Duodenal mucosa (tissue), 2 donors: ENCODE measurements at regions not wholly inside any gene's neighbourhood (a gene's known extent, or its start where the extent isn't known, plus 50 kb on each side); places are given as distances from the start of the nearest gene placed in this dataset.

Experiments
- H3K27ac ChIP-seq: one replicate; pipeline ENCODE4 v1.7.0; 2013; ENCODE audit warnings: low read depth, low read length
- H3K27me3 ChIP-seq, 2 donors: one replicate each; pipeline ENCODE4 v1.7.0; 2013; ENCODE audit warnings: low read length in 2 of 2, control low read depth in 1 of 2; ENCODE audit not compliant: insufficient read depth in 2 of 2, control insufficient read depth in 1 of 2
- H3K36me3 ChIP-seq, 2 donors: one replicate each; pipeline ENCODE4 v1.7.0; 2013; ENCODE audit warnings: low read length in 2 of 2, control low read depth in 1 of 2; ENCODE audit not compliant: insufficient read depth in 2 of 2, control insufficient read depth in 1 of 2
- H3K4me1 ChIP-seq, 2 donors: one replicate each; pipeline ENCODE4 v1.7.0; 2013; ENCODE audit warnings: low read length in 2 of 2, control low read depth in 1 of 2; ENCODE audit not compliant: insufficient read depth in 2 of 2, control insufficient read depth in 1 of 2
- H3K4me3 ChIP-seq, 2 donors: one replicate each; pipeline ENCODE4 v1.7.0; 2013; ENCODE audit warnings: low read length in 2 of 2, low read depth in 1 of 2
- H3K9ac ChIP-seq, 2 donors: one replicate each; pipeline ENCODE4 v1.7.0; 2013; ENCODE audit warnings: low read length in 2 of 2, low read depth in 1 of 2
- H3K9me3 ChIP-seq, 2 donors: one replicate each; pipeline ENCODE4 v1.7.0; 2013; ENCODE audit warnings: low read length in 2 of 2, control low read depth in 1 of 2; ENCODE audit not compliant: control insufficient read depth in 1 of 2

DNA sequence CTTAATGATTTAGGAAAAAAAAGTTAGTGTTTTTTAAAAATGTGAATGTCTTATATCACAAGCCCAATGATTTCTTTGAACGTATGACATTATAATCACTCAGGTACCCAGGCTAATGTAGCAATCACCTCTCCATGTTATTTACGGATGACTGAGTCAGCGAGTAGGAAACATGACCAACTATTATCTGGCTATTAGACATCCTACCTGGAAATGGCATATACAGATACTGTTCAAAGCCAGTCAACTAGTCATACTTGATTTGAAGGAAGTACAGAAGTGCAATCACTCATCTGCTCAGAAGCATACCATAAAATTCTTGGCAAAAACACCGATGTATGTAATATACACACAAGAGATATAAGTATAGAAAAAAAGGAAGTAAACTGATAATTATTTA, 732.5 kb downstream of the ARAP2 start:
- Histone ChIP-seq H3K9ac (no peak overlapping the region), H3K9me3 (no peaks in the 10 kb centered on the region), H3K27me3 (no peaks in the 10 kb centered on the region), H3K4me1 (no peaks in the 10 kb centered on the region), H3K36me3 (no peaks in the 10 kb centered on the region), H3K27ac (no peak overlapping the region), H3K4me3 (no peak overlapping the region)

GRCh38 chr4:35516102-35516501, 728.2 kb downstream of the ARAP2 start:
- H3K27me3 ChIP-seq = no peaks in the 10 kb centered on the region
- H3K9me3 ChIP-seq = no peaks in the 10 kb centered on the region
- H3K9ac ChIP-seq = no peak overlapping the region
- H3K36me3 ChIP-seq = no peaks in the 10 kb centered on the region
- no peak overlapping the region for H3K27ac ChIP-seq
- no peaks in the 10 kb centered on the region for H3K4me1 ChIP-seq
- H3K4me3 ChIP-seq = no peak overlapping the region

DNA sequence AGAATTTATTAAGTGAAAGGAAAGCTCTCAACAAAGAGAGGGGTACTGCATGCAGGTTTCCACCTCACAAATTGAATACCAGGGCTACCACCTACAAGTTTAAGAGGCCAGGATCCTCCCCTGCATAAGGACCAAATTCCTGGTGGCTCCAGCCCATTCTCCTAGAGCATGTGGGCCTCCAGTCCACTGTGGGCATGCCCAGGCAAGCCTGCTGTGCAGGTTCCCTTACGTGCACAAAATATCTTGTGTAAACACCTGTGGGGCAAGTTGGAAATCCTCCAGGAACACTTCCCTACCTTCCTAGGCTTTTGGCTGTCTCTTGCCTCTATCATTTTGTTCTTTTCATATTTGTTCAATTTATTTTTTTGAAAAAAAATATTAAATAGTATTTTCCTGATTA, 724.3 kb downstream of the ARAP2 start:
- no peak overlapping the region for H3K9ac ChIP-seq
- no peak overlapping the region for H3K27ac ChIP-seq
- H3K4me1 ChIP-seq = no peaks in the 10 kb centered on the region
- H3K36me3 ChIP-seq = no peaks in the 10 kb centered on the region
- no peak overlapping the region for H3K4me3 ChIP-seq
- no peaks in the 10 kb centered on the region for H3K27me3 ChIP-seq
- H3K9me3 ChIP-seq = peaks cover 3 to 5% of the 10 kb centered on the region in 2 donors

- peaks cover 3 to 5% of the 10 kb centered on the region in 2 donors for H3K9me3 ChIP-seq
- no peak overlapping the region for H3K27ac ChIP-seq
Observed at GRCh38 chr4:35521682-35522081, 722.6 kb downstream of the ARAP2 start.

DNA sequence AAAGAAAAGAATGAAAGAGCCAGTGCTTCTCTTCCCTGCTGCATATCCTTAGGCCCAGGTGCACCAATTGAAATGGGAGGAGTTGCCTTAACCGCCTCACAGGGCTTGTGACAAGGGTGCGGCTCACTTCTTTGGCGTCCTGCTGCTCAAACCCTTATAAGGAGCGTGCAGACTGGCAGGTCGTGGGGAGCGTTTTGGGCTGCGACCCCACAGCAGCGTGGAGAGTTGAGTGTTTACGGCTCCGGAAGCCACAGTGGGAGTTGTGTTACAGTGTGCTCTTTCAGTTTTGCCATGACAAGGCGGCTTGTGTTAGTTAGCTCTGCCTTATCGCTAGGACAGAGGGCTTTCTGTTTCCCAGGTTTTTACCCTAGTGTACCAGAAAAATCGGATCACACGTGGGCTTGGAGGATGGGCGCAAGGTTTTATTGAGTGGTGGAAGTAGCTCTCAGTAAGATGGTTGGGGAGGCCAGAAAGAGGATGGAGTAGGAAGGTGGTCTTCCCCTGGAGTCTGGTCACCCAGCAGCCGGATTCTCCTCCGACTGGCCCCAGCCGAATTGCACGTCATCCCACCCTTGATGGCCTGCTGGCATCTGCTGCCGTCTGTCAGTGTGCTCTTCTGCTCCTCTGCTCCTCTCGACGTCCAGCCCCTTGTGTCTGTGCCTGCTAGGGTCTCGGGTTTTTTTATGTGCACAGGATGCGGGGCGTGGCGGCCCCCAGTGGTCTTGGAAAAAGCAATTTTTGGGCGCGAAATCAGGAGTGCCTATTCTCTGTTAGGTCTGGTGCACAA, 718.9 kb downstream of the ARAP2 start:
- Histone ChIP-seq H3K9me3 (peaks cover 3 to 5% of the 10 kb centered on the region in 2 donors), H3K36me3 (no peaks in the 10 kb centered on the region), H3K4me1 (no peaks in the 10 kb centered on the region), H3K9ac (no peak overlapping the region), H3K27ac (no peak overlapping the region), H3K4me3 (no peak overlapping the region), H3K27me3 (no peaks in the 10 kb centered on the region)

More at GRCh38 chr4:35521682-35522081, 722.6 kb downstream of the ARAP2 start:
- no peak overlapping the region for H3K4me3 ChIP-seq
- no peaks in the 10 kb centered on the region for H3K36me3 ChIP-seq
- H3K4me1 ChIP-seq = no peaks in the 10 kb centered on the region
- no peaks in the 10 kb centered on the region for H3K27me3 ChIP-seq
- no peak overlapping the region for H3K9ac ChIP-seq

- no peaks in the 10 kb centered on the region for H3K36me3 ChIP-seq
- no peak overlapping the region for H3K4me3 ChIP-seq
- no peaks in the 10 kb centered on the region for H3K4me1 ChIP-seq
- no peak overlapping the region for H3K9ac ChIP-seq
- H3K27ac ChIP-seq = no peak overlapping the region
- peaks cover 3 to 5% of the 10 kb centered on the region in 2 donors for H3K9me3 ChIP-seq
- H3K27me3 ChIP-seq = no peaks in the 10 kb centered on the region
Observed at GRCh38 chr4:35526456-35526855, 717.9 kb downstream of the ARAP2 start.

- no peaks in the 10 kb centered on the region for H3K36me3 ChIP-seq
- no peaks in the 10 kb centered on the region for H3K4me1 ChIP-seq
- no peak overlapping the region for H3K9ac ChIP-seq
Observed at GRCh38 chr4:35534962-35535361, 709.4 kb downstream of the ARAP2 start.

DNA sequence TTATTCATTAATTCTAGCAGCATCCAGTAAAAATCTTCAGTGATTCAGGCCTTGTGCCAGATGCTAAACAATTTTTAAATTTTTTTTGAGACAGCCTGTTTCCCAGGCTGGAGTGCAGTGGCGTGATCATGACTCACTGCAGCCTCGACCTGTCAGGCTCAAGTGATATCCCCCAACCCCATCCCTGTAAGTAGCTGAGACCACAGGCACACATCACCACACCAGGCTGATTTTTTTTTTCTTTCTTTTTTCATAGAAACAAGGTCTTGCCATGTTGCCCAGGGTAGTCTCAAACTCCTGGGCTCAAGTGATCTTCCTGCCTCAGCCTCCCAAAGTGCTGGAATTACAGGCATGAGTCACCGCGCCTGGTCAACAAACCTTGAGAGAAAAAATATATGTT, 705.5 kb downstream of the ARAP2 start:
- no peak overlapping the region for H3K27ac ChIP-seq
- H3K9me3 ChIP-seq = peaks cover 2 to 15% of the 10 kb centered on the region in 2 donors
- H3K27me3 ChIP-seq = no peaks in the 10 kb centered on the region
- H3K4me1 ChIP-seq = no peaks in the 10 kb centered on the region
- no peaks in the 10 kb centered on the region for H3K36me3 ChIP-seq
- no peak overlapping the region for H3K9ac ChIP-seq
- no peak overlapping the region for H3K4me3 ChIP-seq

More at GRCh38 chr4:35534962-35535361, 709.4 kb downstream of the ARAP2 start:
- Histone ChIP-seq H3K27me3 (no peaks in the 10 kb centered on the region), H3K4me3 (no peak overlapping the region), H3K9me3 (no peaks in the 10 kb centered on the region), H3K27ac (no peak overlapping the region)

GRCh38 chr4:35539404-35540055, 704.8 kb downstream of the ARAP2 start:
- Histone ChIP-seq H3K27ac (no peak overlapping the region), H3K27me3 (no peaks in the 10 kb centered on the region), H3K36me3 (no peaks in the 10 kb centered on the region), H3K4me1 (no peaks in the 10 kb centered on the region), H3K9ac (no peak overlapping the region), H3K4me3 (no peak overlapping the region), H3K9me3 (peaks cover 2 to 15% of the 10 kb centered on the region in 2 donors)

- no peak overlapping the region for H3K4me3 ChIP-seq
- H3K9me3 ChIP-seq = peaks cover 2 to 15% of the 10 kb centered on the region in 2 donors
- no peak overlapping the region for H3K27ac ChIP-seq
- H3K36me3 ChIP-seq = no peaks in the 10 kb centered on the region
- H3K9ac ChIP-seq = no peak overlapping the region
- no peaks in the 10 kb centered on the region for H3K27me3 ChIP-seq
- no peaks in the 10 kb centered on the region for H3K4me1 ChIP-seq
Observed at GRCh38 chr4:35541146-35541887, 703.0 kb downstream of the ARAP2 start.
